ENCODE measurements at regions not wholly inside any gene's neighbourhood (a gene's known extent, or its start where the extent isn't known, plus 50 kb on each side); places are given as distances from the start of the nearest gene placed in this dataset.

- Histone ChIP-seq H3K4me3 (ENCODE audit: low read depth in 1 of 3, low read length in 3 of 3) (no peak overlapping the region), H3K4me1 (ENCODE audit: control insufficient read depth in 4 of 4, insufficient read depth in 4 of 4, low read length in 3 of 4) (peaks cover 0 to 6% (median 2%) of the 10 kb centered on the region in 4 donors), H3K36me3 (ENCODE audit: control insufficient read depth in 4 of 4, insufficient read depth in 3 of 4, low read depth in 1 of 4, low read length in 3 of 4) (no peaks in the 10 kb centered on the region), H3K27me3 (ENCODE audit: control insufficient read depth in 4 of 4, insufficient read depth in 4 of 4, low read length in 3 of 4) (no peaks in the 10 kb centered on the region), H3K27ac (ENCODE audit: low read depth in 1 of 2, low read length in 2 of 2) (no peak overlapping the region), H3K9me3 (ENCODE audit: control insufficient read depth in 4 of 4, low read length in 3 of 4) (no peaks in the 10 kb centered on the region), H3K9ac (ENCODE audit: low read depth in 1 of 2, low read length in 2 of 2) (no peak overlapping the region)
- peak in 1 of 2 donors; percentile 12 for TF ChIP-seq RAD21 (IDR thresholded peaks at IDR 0.05)
- TF ChIP-seq RXRA (IDR thresholded peaks at IDR 0.05): no peak
- TF ChIP-seq CTCF (IDR thresholded peaks at IDR 0.05; ENCODE audit: low read depth, low read length, missing input control): no peak
- TF ChIP-seq YY1 (IDR thresholded peaks at IDR 0.05): no peak
- TF ChIP-seq ZBTB33 (IDR thresholded peaks at IDR 0.05): no peak
- no peak for TF ChIP-seq EGR1 (IDR thresholded peaks at IDR 0.05; ENCODE audit: low read depth in 2 of 2)
- no peak for TF ChIP-seq TAF1 (conservative IDR thresholded peaks at IDR 0.05)
- no peak for TF ChIP-seq FOXA1 (IDR thresholded peaks at IDR 0.05)
- DNase-seq (ENCODE audit: low spot score): no peak
- WGBS: 55% methylated on average over 4 of the region's 4 CpGs
Observed at GRCh38 chr2:64797881-64798575, 144.3 kb upstream of the SERTAD2 start.

GRCh38 chr2:64799592-64800252 is 146.0 kb upstream of the SERTAD2 start:
- 92% methylated on average over 4 of the region's 4 CpGs for WGBS
- Histone ChIP-seq H3K4me3 (ENCODE audit: low read depth in 1 of 3, low read length in 3 of 3) (no peak overlapping the region), H3K4me1 (ENCODE audit: control insufficient read depth in 4 of 4, insufficient read depth in 4 of 4, low read length in 3 of 4) (peaks cover 0 to 6% (median 2%) of the 10 kb centered on the region in 4 donors), H3K9me3 (ENCODE audit: control insufficient read depth in 4 of 4, low read length in 3 of 4) (no peaks in the 10 kb centered on the region), H3K36me3 (ENCODE audit: control insufficient read depth in 4 of 4, insufficient read depth in 3 of 4, low read depth in 1 of 4, low read length in 3 of 4) (no peaks in the 10 kb centered on the region), H3K27ac (ENCODE audit: low read depth in 1 of 2, low read length in 2 of 2) (no peak overlapping the region), H3K9ac (ENCODE audit: low read depth in 1 of 2, low read length in 2 of 2) (no peak overlapping the region), H3K27me3 (ENCODE audit: control insufficient read depth in 4 of 4, insufficient read depth in 4 of 4, low read length in 3 of 4) (no peaks in the 10 kb centered on the region)
- TF ChIP-seq HNF4A (conservative IDR thresholded peaks at IDR 0.05): no peak
- no peak for TF ChIP-seq FOXA1 (IDR thresholded peaks at IDR 0.05)
- TF ChIP-seq, protein P1, sequence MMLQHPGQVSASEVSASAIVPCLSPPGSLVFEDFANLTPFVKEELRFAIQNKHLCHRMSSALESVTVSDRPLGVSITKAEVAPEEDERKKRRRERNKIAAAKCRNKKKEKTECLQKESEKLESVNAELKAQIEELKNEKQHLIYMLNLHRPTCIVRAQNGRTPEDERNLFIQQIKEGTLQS (IDR thresholded peaks at IDR 0.05): no peak
- TF ChIP-seq EGR1 (IDR thresholded peaks at IDR 0.05; ENCODE audit: low read depth in 2 of 2): no peak
- TF ChIP-seq NR2F2 (IDR thresholded peaks at IDR 0.05): no peak
- no peak for TF ChIP-seq ZBTB33 (IDR thresholded peaks at IDR 0.05)
- no peak for DNase-seq (ENCODE audit: low spot score)

Data from liver (tissue), 8 donors.